ENCODE measurements at regions not wholly inside any gene's neighbourhood (a gene's known extent, or its start where the extent isn't known, plus 50 kb on each side); places are given as distances from the start of the nearest gene placed in this dataset.
"Not testable (repeated sequence)": the region's sequence is repeated elsewhere in the genome, so short reads cannot be mapped to it uniquely, and the experiment has no call there.

DNA sequence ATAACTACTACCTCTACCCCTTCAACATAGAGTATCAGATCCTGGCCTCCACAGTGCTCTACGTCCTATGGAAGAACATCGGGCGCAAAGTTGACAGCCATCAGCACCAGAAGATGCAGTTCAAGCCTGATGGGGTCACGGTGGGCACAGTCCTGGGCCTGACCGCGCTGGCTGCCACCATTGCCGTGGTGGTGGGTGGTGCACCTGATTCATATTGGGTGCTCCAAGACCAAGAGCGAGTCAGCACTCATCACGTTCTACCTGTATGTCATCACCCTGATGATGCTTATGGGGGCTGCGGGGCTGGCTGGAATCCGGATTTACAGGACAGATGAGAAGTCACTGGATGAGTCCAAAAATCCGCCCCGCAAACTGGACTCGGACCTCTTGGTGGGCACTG, 846.4 kb downstream of the RPIA start:
- TF ChIP-seq ZNF124 (CRISPR knock-in tag; IDR thresholded peaks at IDR 0.05); ARID4A (CRISPR knock-in tag; IDR thresholded peaks at IDR 0.05; ENCODE audit: borderline replicate concordance); HES4 (CRISPR knock-in tag; IDR thresholded peaks at IDR 0.05; ENCODE audit: borderline replicate concordance); TAF1 (CRISPR knock-in tag; IDR thresholded peaks at IDR 0.05); ETV6 (CRISPR knock-in tag; conservative IDR thresholded peaks at IDR 0.05): not testable (repeated sequence)

All from HepG2 (cell line).